GM12878 (cell line): ENCODE measurements at regions not wholly inside any gene's neighbourhood (a gene's known extent, or its start where the extent isn't known, plus 50 kb on each side); places are given as distances from the start of the nearest gene placed in this dataset.

Source experiments
- ATAC-seq: fragments of 200-7000 bp; cut with Tn5 transposase; 3 replicates; pipeline ENCODE4 v1.9.1; 2020; ENCODE audit warnings: mild to moderate bottlenecking, moderate library complexity
- BruUV-seq: library from RNA; stranded (reverse); fragments of 400-500 nt; replicated peaks from 2 replicates; lab custom pipeline; 2021; lab: Mats Ljungman, UMichigan
- CTCF ChIA-PET: fragments of 300-600 bp; sonication (Branson Sonifier 250); formaldehyde crosslinking; extraction: SDS; loops from one replicate; lab custom pipeline; 2021; ENCODE audit warnings: inconsistent platforms; lab: Yijun Ruan, JAX
- POLR2A ChIA-PET: fragments of 350-600 bp; formaldehyde crosslinking; extraction: SDS; loops from one replicate; lab custom pipeline; 2021; ENCODE audit warnings: inconsistent platforms; lab: Charles Lee
- RAD21 ChIA-PET: fragments of 300-600 bp; sonication (Branson Sonifier 250); formaldehyde crosslinking; loops from one replicate; lab custom pipeline; 2023; ENCODE audit warnings: antibody characterized with exemption; ENCODE audit not compliant: unreplicated experiment; lab: Charles Lee
- SMC1A ChIA-PET: fragments of 300-600 bp; sonication (Branson Sonifier 250); formaldehyde crosslinking; loops from one replicate; lab custom pipeline; 2023; ENCODE audit not compliant: unreplicated experiment, uncharacterized antibody; lab: Charles Lee
- DNase-seq: peaks from one replicate; pipeline ENCODE4 v3.0.0-alpha.2; 2011; ENCODE audit warnings: low read depth, low spot score
- FAIRE-seq: peaks from 3 replicates; lab custom pipeline; 2011; peaks lifted over from hg19 to GRCh38; lab: Jason Lieb, UNC
- H2AFZ ChIP-seq: 2 replicates; pipeline ENCODE4 v1.6.0; 2011; ENCODE audit warnings: low read depth, low read length, control low read depth; ENCODE audit not compliant: control insufficient read depth
- H3K27ac ChIP-seq: 2 replicates; pipeline ENCODE4 v1.5.1; 2011; ENCODE audit warnings: control low read depth; ENCODE audit not compliant: control insufficient read depth, insufficient read depth
- H3K27me3 ChIP-seq, 2 experiments: replicated peaks in 1 of 2; 2 replicates each; pipeline versions ENCODE4 v1.6.0 to v1.6.1; 2011; ENCODE audit warnings: low read length in 1 of 2; ENCODE audit not compliant: control insufficient read depth in 2 of 2, insufficient read depth in 2 of 2
- H3K36me3 ChIP-seq, 2 experiments: 2 replicates each; pipeline ENCODE4 v1.5.1; 2011; ENCODE audit warnings: low read length in 1 of 2; ENCODE audit not compliant: control insufficient read depth in 2 of 2, insufficient read depth in 2 of 2
- H3K4me1 ChIP-seq: 2 replicates; pipeline ENCODE4 v1.6.1; 2011; ENCODE audit warnings: mild to moderate bottlenecking, low read length, moderate library complexity, mixed read lengths; ENCODE audit not compliant: control insufficient read depth, insufficient read depth
- H3K4me2 ChIP-seq: 2 replicates; pipeline ENCODE4 v1.6.0; 2011; ENCODE audit warnings: control low read depth; ENCODE audit not compliant: control insufficient read depth, insufficient read depth
- H3K4me3 ChIP-seq: fragments of 200-600 bp; sonication (generic); 2 replicates; pipeline ENCODE4 v1.5.1; 2016
- H3K79me2 ChIP-seq: 2 replicates; pipeline ENCODE4 v1.6.0; 2011; ENCODE audit warnings: low read length; ENCODE audit not compliant: control insufficient read depth, insufficient read depth
- H3K9ac ChIP-seq: 2 replicates; pipeline ENCODE4 v1.8.0; 2011; ENCODE audit warnings: low read length, control low read depth, mixed read lengths; ENCODE audit not compliant: control insufficient read depth, insufficient read depth
- H3K9me3 ChIP-seq: replicated peaks from 3 replicates; pipeline ENCODE4 v1.5.1; 2011; ENCODE audit warnings: mild to moderate bottlenecking, low read length; ENCODE audit not compliant: control insufficient read depth, insufficient read depth
- H4K20me1 ChIP-seq: 2 replicates; pipeline ENCODE4 v1.6.0; 2011; ENCODE audit not compliant: control insufficient read depth, insufficient read depth
- BRCA1 ChIP-seq: IDR thresholded peaks from 2 replicates; pipeline ENCODE4 v1.6.1; 2011; ENCODE audit warnings: low read depth, low read length, improper control_type of control experiment
- CHD1 ChIP-seq: IDR thresholded peaks from 2 replicates; pipeline ENCODE4 v1.6.1; 2012; ENCODE audit warnings: low read depth, low read length, improper control_type of control experiment
- E2F8 ChIP-seq: fragments of 450-650 bp; IDR thresholded peaks from 2 replicates; pipeline ENCODE4 v1.6.1; 2018; ENCODE audit warnings: mild to moderate bottlenecking, low read depth, moderate library complexity; ENCODE audit not compliant: partially characterized antibody
- EED ChIP-seq: sonication (generic); IDR thresholded peaks from 2 replicates; pipeline ENCODE4 v1.6.1; 2016; ENCODE audit warnings: antibody characterized with exemption, low read depth
- IRF5 ChIP-seq: fragments of 450-650 bp; IDR thresholded peaks from 2 replicates; pipeline ENCODE4 v1.6.1; 2017; ENCODE audit warnings: borderline replicate concordance
- LARP7 ChIP-seq: fragments of 450-650 bp; IDR thresholded peaks from 2 replicates; pipeline ENCODE4 v1.6.1; 2017; ENCODE audit warnings: mild to moderate bottlenecking
- NFIC ChIP-seq: IDR thresholded peaks from 2 replicates; pipeline ENCODE4 v1.6.1; 2012; ENCODE audit warnings: low read depth, mild to moderate bottlenecking, inconsistent platforms, low read length, moderate library complexity
- SMC3 ChIP-seq: IDR thresholded peaks from 2 replicates; pipeline ENCODE4 v1.6.1; 2011; ENCODE audit warnings: low read length, improper control_type of control experiment, borderline replicate concordance
- SUZ12 ChIP-seq: fragments of 200-600 bp; sonication (generic); IDR thresholded peaks from one replicate; pipeline ENCODE4 v1.6.1; 2018; ENCODE audit warnings: antibody characterized with exemption, mild to moderate bottlenecking; ENCODE audit not compliant: unreplicated experiment
- ZNF622 ChIP-seq: fragments of 450-650 bp; IDR thresholded peaks from 2 replicates; pipeline ENCODE4 v1.6.1; 2017; ENCODE audit warnings: mild to moderate bottlenecking, inconsistent platforms
- WGBS: methylation state at CpG from one replicate; pipeline ENCODE4 v1.1.6; 2016; ENCODE audit warnings: low lambda C conversion rate; ENCODE audit not compliant: insufficient replicate concordance, insufficient coverage; ENCODE audit errors: missing lambda C conversion rate; 5-methylcytosine and 5-hydroxymethylcytosine counted together
- in situ Hi-C: fragments of 300-500 bp; cut with MboI; formaldehyde crosslinking; loops from 9 replicates; pipeline ENCODE4 v1.14.3; 2018; ENCODE audit warnings: mixed read lengths
- intact Hi-C: fragments of 100-400 bp; cut with micrococcal nuclease; formaldehyde crosslinking; loops from one replicate; pipeline ENCODE4 v1.14.2; 2022; ENCODE audit not compliant: unreplicated experiment
- TF ChIP-seq, protein P1 (sequence below): fragments of 450-650 bp; formaldehyde crosslinking; IDR thresholded peaks from 2 replicates; pipeline ENCODE4 v1.5.0; 2022; ENCODE audit warnings: mild to moderate bottlenecking, missing genetic modification characterization

- no TSS peak for BruUV-seq
- H3K4me3 ChIP-seq: no peak overlapping the region
These were observed 1827.2 kb downstream of the ARAP2 start for GRCh38 chr4:34417160-34417559.

DNA sequence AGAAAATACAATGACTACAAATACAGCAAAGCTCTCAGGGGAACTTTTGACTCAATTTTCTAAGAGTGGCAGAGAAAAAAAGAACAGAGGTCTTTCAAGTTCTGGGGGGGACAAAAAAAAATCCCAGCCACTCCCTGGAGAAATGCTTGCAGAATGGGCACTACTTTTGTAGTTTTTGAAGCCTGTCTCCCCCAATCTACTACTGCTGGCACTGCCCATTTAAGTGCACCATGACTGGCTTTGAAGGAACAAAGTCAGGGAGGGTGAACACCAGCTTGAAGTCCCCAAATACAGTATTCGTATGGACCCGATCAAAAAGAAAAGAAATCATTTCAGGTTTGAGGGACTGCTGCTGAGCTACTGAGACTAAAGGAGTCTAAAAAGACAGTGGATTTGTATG is 1824.4 kb downstream of the ARAP2 start:
- Histone ChIP-seq H4K20me1 (no peaks in the 10 kb centered on the region), H3K4me2 (no peak overlapping the region), H3K4me3 (no peak overlapping the region), H3K27ac (no peak overlapping the region), H3K79me2 (no peaks in the 10 kb centered on the region), H3K4me1 (no peaks in the 10 kb centered on the region), H3K9ac (no peak overlapping the region), H2AFZ (no peak overlapping the region), H3K27me3 (no peaks in the 10 kb centered on the region), H3K9me3 (no peaks in the 10 kb centered on the region)
- FAIRE-seq (no peak), ATAC-seq (no peak)
- in situ Hi-C loops (no loop called here), intact Hi-C loops (no loop called here)
- ChIA-PET RAD21 (no interaction called here), SMC1A (no interaction called here), CTCF (interaction anchor here (1.1 kb wide), 1 partner anchor 115 kb away, joined by 3 read pairs; no protein-coding TSS in a partner anchor), POLR2A (no interaction called here)
- no TSS peak for BruUV-seq
- WGBS: 65% methylated on average over 2 of the region's 2 CpGs
- TF ChIP-seq E2F8 (no peak), SMC3 (no peak), SUZ12 (no peak), BRCA1 (no peak), IRF5 (no peak)
- TF ChIP-seq, protein P1, sequence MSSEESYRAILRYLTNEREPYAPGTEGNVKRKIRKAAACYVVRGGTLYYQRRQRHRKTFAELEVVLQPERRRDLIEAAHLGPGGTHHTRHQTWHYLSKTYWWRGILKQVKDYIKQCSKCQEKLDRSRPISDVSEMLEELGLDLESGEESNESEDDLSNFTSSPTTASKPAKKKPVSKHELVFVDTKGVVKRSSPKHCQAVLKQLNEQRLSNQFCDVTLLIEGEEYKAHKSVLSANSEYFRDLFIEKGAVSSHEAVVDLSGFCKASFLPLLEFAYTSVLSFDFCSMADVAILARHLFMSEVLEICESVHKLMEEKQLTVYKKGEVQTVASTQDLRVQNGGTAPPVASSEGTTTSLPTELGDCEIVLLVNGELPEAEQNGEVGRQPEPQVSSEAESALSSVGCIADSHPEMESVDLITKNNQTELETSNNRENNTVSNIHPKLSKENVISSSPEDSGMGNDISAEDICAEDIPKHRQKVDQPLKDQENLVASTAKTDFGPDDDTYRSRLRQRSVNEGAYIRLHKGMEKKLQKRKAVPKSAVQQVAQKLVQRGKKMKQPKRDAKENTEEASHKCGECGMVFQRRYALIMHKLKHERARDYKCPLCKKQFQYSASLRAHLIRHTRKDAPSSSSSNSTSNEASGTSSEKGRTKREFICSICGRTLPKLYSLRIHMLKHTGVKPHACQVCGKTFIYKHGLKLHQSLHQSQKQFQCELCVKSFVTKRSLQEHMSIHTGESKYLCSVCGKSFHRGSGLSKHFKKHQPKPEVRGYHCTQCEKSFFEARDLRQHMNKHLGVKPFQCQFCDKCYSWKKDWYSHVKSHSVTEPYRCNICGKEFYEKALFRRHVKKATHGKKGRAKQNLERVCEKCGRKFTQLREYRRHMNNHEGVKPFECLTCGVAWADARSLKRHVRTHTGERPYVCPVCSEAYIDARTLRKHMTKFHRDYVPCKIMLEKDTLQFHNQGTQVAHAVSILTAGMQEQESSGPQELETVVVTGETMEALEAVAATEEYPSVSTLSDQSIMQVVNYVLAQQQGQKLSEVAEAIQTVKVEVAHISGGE: no peak
- TF ChIP-seq, all 136 proteins: peak for 0
- no peak for DNase-seq
- H3K36me3 ChIP-seq: no peaks in the 10 kb centered on the region

More at GRCh38 chr4:34417160-34417559, 1827.2 kb downstream of the ARAP2 start:
- Histone ChIP-seq H3K79me2 (no peaks in the 10 kb centered on the region), H3K9ac (no peak overlapping the region), H4K20me1 (no peaks in the 10 kb centered on the region), H2AFZ (no peak overlapping the region), H3K4me1 (no peaks in the 10 kb centered on the region), H3K36me3 (no peaks in the 10 kb centered on the region), H3K27ac (no peak overlapping the region), H3K9me3 (no peaks in the 10 kb centered on the region), H3K27me3 (no peaks in the 10 kb centered on the region), H3K4me2 (no peak overlapping the region)
- ChIA-PET CTCF (no interaction called here), POLR2A (no interaction called here), RAD21 (no interaction called here), SMC1A (no interaction called here)
- TF ChIP-seq LARP7: no peak
- TF ChIP-seq NFIC: no peak
- TF ChIP-seq EED: no peak
- no peak for TF ChIP-seq ZNF622
- no peak for TF ChIP-seq CHD1
- WGBS: 0% methylated on average over 3 of the region's 3 CpGs
- intact Hi-C loops: no loop called here
- DNase-seq (no peak), FAIRE-seq (no peak), ATAC-seq (no peak)
- in situ Hi-C loops: no loop called here
